HEK293 (cell line): ENCODE measurements at regions not wholly inside any gene's neighbourhood (a gene's known extent, or its start where the extent isn't known, plus 50 kb on each side); places are given as distances from the start of the nearest gene placed in this dataset.

Experiments
- CTCF ChIA-PET: fragments of 350-600 bp; formaldehyde crosslinking; extraction: SDS; loops from one replicate; lab custom pipeline; 2021; ENCODE audit warnings: antibody characterized with exemption; lab: Yijun Ruan, JAX
- POLR2A ChIA-PET: fragments of 300-600 bp; formaldehyde crosslinking; extraction: SDS; loops from one replicate; lab custom pipeline; 2020; ENCODE audit warnings: antibody characterized with exemption, inconsistent platforms; lab: Yijun Ruan, JAX
- H3K27ac ChIP-seq: fragments of 200-500 bp; sonication (Bioruptor generic); 2 replicates; pipeline ENCODE4 v1.5.1; 2014; ENCODE audit warnings: low read depth, low read length, control low read depth, inconsistent platforms; ENCODE audit errors: extremely low read depth
- H3K36me3 ChIP-seq, 2 experiments: fragments of 200-500 bp in 1 of 2; sonication (Bioruptor generic) in 1 of 2; 1 replicate in 1 of 2; 2 replicates in 1 of 2; pipeline ENCODE4 v1.5.1; 2014 to 2017; ENCODE audit warnings: inconsistent platforms in 2 of 2, low read length in 2 of 2; ENCODE audit not compliant: control insufficient read depth in 2 of 2, insufficient read depth in 1 of 2
- H3K4me1 ChIP-seq: fragments of 200-500 bp; sonication (Bioruptor generic); 2 replicates; pipeline ENCODE4 v1.5.1; 2014; ENCODE audit warnings: mild to moderate bottlenecking, low read length, inconsistent platforms; ENCODE audit not compliant: control insufficient read depth, insufficient read depth
- H3K4me3 ChIP-seq: 2 replicates; pipeline ENCODE4 v1.5.1; 2011; ENCODE audit warnings: low read depth, mild to moderate bottlenecking, control low read depth, low read length, moderate library complexity
- H3K9me3 ChIP-seq: fragments of 200-500 bp; sonication (Bioruptor generic); 2 replicates; pipeline ENCODE4 v1.5.1; 2014; ENCODE audit warnings: low read depth, low read length, inconsistent platforms; ENCODE audit not compliant: control insufficient read depth, insufficient read depth
- KLF10 ChIP-seq: fragments of 450-650 bp; IDR thresholded peaks from 2 replicates; pipeline ENCODE4 v1.5.1; 2018; ENCODE audit warnings: missing biosample characterization, mild to moderate bottlenecking, missing genetic modification characterization
- SCRT1 ChIP-seq: fragments of 450-650 bp; formaldehyde crosslinking; IDR thresholded peaks from 2 replicates; pipeline ENCODE4 v1.5.1; 2016; ENCODE audit warnings: missing biosample characterization, missing genetic modification characterization, borderline replicate concordance
- YY1 ChIP-seq: fragments of 450-650 bp; formaldehyde crosslinking; IDR thresholded peaks from 2 replicates; pipeline ENCODE4 v1.5.1; 2018; ENCODE audit warnings: missing biosample characterization, missing genetic modification characterization
- ZBTB48 ChIP-seq: fragments of 450-650 bp; formaldehyde crosslinking; IDR thresholded peaks from 2 replicates; pipeline ENCODE4 v1.5.1; 2016; ENCODE audit warnings: missing biosample characterization, missing genetic modification characterization
- ZNF184 ChIP-seq: fragments of 450-650 bp; IDR thresholded peaks from 2 replicates; pipeline ENCODE4 v1.5.1; 2018; ENCODE audit warnings: missing biosample characterization, mild to moderate bottlenecking, missing genetic modification characterization
- ZNF202 ChIP-seq: fragments of 450-650 bp; formaldehyde crosslinking; IDR thresholded peaks from 2 replicates; pipeline ENCODE4 v1.5.1; 2016; ENCODE audit warnings: missing biosample characterization, missing genetic modification characterization, borderline replicate concordance
- ZNF341 ChIP-seq: fragments of 450-650 bp; formaldehyde crosslinking; IDR thresholded peaks from 2 replicates; pipeline ENCODE4; 2016; ENCODE audit warnings: low read depth, missing biosample characterization, missing genetic modification characterization
- ZNF350 ChIP-seq: fragments of 450-650 bp; formaldehyde crosslinking; IDR thresholded peaks from 2 replicates; pipeline ENCODE4 v1.5.0; 2017; ENCODE audit warnings: missing biosample characterization, mild to moderate bottlenecking, missing genetic modification characterization
- ZNF548 ChIP-seq: fragments of 450-650 bp; formaldehyde crosslinking; IDR thresholded peaks from 2 replicates; pipeline ENCODE4 v1.5.1; 2016; ENCODE audit warnings: missing biosample characterization, missing genetic modification characterization
- ZNF560 ChIP-seq: fragments of 450-650 bp; formaldehyde crosslinking; IDR thresholded peaks from 2 replicates; pipeline ENCODE4 v1.5.1; 2017; ENCODE audit warnings: missing biosample characterization, missing genetic modification characterization, borderline replicate concordance
- ZNF596 ChIP-seq: fragments of 450-650 bp; IDR thresholded peaks from 2 replicates; pipeline ENCODE4 v1.5.0; 2018; ENCODE audit warnings: missing biosample characterization, mild to moderate bottlenecking, missing genetic modification characterization, moderate library complexity
- ZNF610 ChIP-seq: fragments of 450-650 bp; formaldehyde crosslinking; IDR thresholded peaks from 2 replicates; pipeline ENCODE4 v1.5.1; 2016; ENCODE audit warnings: missing biosample characterization, missing genetic modification characterization, borderline replicate concordance
- ZNF623 ChIP-seq: fragments of 450-650 bp; formaldehyde crosslinking; IDR thresholded peaks from 2 replicates; pipeline ENCODE4 v1.5.1; 2016; ENCODE audit warnings: missing biosample characterization, missing genetic modification characterization
- ZNF624 ChIP-seq: fragments of 450-650 bp; formaldehyde crosslinking; IDR thresholded peaks from 2 replicates; pipeline ENCODE4 v1.5.1; 2017; ENCODE audit warnings: missing biosample characterization, missing genetic modification characterization
- ZNF654 ChIP-seq: fragments of 450-650 bp; formaldehyde crosslinking; IDR thresholded peaks from 2 replicates; pipeline ENCODE4 v1.5.1; 2016; ENCODE audit warnings: low read depth, missing biosample characterization, missing genetic modification characterization
- ZNF670 ChIP-seq: fragments of 450-650 bp; formaldehyde crosslinking; IDR thresholded peaks from 2 replicates; pipeline ENCODE4 v1.5.1; 2016; ENCODE audit warnings: missing biosample characterization, missing genetic modification characterization, low read depth
- TF ChIP-seq, protein P1 (sequence below): fragments of 450-650 bp; formaldehyde crosslinking; IDR thresholded peaks from 2 replicates; pipeline ENCODE4 v1.5.1; 2016; ENCODE audit warnings: missing biosample characterization, missing genetic modification characterization
- TF ChIP-seq, protein P2 (sequence below): fragments of 450-650 bp; formaldehyde crosslinking; IDR thresholded peaks from 2 replicates; pipeline ENCODE4 v1.5.1; 2016; ENCODE audit warnings: missing biosample characterization, missing genetic modification characterization
- TF ChIP-seq, protein P3 (sequence below): fragments of 450-650 bp; IDR thresholded peaks from 2 replicates; pipeline ENCODE4 v1.5.1; 2018; ENCODE audit warnings: missing biosample characterization, mild to moderate bottlenecking, missing genetic modification characterization
- TF ChIP-seq, protein P4 (sequence below): fragments of 450-650 bp; formaldehyde crosslinking; IDR thresholded peaks from 2 replicates; pipeline ENCODE4 v1.5.0; 2017; ENCODE audit warnings: missing biosample characterization, missing genetic modification characterization, borderline replicate concordance
- TF ChIP-seq, protein P5 (sequence below): fragments of 450-650 bp; formaldehyde crosslinking; IDR thresholded peaks from 2 replicates; pipeline ENCODE4 v1.5.1; 2016; ENCODE audit warnings: missing biosample characterization, missing genetic modification characterization
- TF ChIP-seq, protein P6 (sequence below): sonication (generic); formaldehyde crosslinking; IDR thresholded peaks from 2 replicates; pipeline ENCODE4 v1.8.1; 2022; ENCODE audit warnings: mild to moderate bottlenecking, moderate library complexity, missing genetic modification reagents

DNA sequence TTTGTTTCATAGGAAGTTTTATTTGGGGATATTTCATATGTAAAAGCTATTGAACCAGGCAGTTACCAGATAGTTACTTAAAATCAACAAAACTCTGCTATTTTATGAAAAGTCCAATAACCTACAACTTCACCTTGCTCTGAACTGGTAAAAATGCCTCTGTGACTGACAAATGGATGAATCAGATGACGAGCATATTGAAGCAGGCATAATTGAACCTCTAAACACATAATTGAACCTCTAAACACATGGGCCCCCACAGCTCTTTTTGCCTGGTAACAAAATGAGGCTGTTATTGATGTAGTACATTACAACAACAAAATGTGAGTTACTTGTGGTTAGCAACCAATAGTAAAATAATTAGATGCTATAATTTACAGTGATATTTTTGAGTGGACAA is 99.7 kb downstream of the MBL2 start (continued):
- TF ChIP-seq ZNF596 (tag by site-specific recombination) (no peak), ZNF624 (no peak), ZNF184 (tag by site-specific recombination) (no peak), KLF10 (tag by site-specific recombination) (no peak)
- TF ChIP-seq, protein P1, sequence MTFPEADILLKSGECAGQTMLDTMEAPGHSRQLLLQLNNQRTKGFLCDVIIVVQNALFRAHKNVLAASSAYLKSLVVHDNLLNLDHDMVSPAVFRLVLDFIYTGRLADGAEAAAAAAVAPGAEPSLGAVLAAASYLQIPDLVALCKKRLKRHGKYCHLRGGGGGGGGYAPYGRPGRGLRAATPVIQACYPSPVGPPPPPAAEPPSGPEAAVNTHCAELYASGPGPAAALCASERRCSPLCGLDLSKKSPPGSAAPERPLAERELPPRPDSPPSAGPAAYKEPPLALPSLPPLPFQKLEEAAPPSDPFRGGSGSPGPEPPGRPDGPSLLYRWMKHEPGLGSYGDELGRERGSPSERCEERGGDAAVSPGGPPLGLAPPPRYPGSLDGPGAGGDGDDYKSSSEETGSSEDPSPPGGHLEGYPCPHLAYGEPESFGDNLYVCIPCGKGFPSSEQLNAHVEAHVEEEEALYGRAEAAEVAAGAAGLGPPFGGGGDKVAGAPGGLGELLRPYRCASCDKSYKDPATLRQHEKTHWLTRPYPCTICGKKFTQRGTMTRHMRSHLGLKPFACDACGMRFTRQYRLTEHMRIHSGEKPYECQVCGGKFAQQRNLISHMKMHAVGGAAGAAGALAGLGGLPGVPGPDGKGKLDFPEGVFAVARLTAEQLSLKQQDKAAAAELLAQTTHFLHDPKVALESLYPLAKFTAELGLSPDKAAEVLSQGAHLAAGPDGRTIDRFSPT (tag by site-specific recombination): no peak
- TF ChIP-seq, protein P2, sequence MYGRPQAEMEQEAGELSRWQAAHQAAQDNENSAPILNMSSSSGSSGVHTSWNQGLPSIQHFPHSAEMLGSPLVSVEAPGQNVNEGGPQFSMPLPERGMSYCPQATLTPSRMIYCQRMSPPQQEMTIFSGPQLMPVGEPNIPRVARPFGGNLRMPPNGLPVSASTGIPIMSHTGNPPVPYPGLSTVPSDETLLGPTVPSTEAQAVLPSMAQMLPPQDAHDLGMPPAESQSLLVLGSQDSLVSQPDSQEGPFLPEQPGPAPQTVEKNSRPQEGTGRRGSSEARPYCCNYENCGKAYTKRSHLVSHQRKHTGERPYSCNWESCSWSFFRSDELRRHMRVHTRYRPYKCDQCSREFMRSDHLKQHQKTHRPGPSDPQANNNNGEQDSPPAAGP (tag by site-specific recombination): no peak
- TF ChIP-seq, all 188 proteins: peak for 0

DNA sequence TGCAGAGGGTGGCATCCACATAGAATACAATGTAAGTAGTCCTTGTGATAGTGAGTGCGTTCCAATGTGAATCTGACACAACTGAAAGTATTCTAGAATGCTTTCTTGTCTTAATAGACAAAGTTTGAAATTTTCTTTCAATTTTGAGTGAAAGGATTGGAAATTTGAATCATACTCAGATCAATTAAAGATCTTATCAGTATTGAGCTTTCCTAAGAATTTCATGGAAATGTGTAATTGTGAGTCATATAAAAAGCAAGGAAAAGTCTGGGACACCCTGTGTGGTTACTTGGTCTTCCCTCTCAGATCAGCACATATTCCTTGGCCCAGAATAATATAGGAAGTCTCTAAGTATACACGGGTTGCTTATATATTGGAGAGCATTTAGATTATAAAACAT is 99.1 kb downstream of the MBL2 start:
- POLR2A ChIA-PET: no interaction called here
- H3K4me1 ChIP-seq: no peaks in the 10 kb centered on the region
- no peak overlapping the region for H3K27ac ChIP-seq
- no peaks in the 10 kb centered on the region for H3K9me3 ChIP-seq
- H3K36me3 ChIP-seq: no peaks in the 10 kb centered on the region
- TF ChIP-seq ZNF350 (tag by site-specific recombination): no peak
- no peak for TF ChIP-seq SCRT1 (tag by site-specific recombination)
- TF ChIP-seq, protein P3, sequence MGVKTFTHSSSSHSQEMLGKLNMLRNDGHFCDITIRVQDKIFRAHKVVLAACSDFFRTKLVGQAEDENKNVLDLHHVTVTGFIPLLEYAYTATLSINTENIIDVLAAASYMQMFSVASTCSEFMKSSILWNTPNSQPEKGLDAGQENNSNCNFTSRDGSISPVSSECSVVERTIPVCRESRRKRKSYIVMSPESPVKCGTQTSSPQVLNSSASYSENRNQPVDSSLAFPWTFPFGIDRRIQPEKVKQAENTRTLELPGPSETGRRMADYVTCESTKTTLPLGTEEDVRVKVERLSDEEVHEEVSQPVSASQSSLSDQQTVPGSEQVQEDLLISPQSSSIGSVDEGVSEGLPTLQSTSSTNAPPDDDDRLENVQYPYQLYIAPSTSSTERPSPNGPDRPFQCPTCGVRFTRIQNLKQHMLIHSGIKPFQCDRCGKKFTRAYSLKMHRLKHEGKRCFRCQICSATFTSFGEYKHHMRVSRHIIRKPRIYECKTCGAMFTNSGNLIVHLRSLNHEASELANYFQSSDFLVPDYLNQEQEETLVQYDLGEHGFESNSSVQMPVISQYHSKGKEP: no peak
- TF ChIP-seq ZNF623: no peak
- TF ChIP-seq ZNF654 (tag by site-specific recombination): no peak
- no peak for TF ChIP-seq ZNF341
- TF ChIP-seq, protein P4, sequence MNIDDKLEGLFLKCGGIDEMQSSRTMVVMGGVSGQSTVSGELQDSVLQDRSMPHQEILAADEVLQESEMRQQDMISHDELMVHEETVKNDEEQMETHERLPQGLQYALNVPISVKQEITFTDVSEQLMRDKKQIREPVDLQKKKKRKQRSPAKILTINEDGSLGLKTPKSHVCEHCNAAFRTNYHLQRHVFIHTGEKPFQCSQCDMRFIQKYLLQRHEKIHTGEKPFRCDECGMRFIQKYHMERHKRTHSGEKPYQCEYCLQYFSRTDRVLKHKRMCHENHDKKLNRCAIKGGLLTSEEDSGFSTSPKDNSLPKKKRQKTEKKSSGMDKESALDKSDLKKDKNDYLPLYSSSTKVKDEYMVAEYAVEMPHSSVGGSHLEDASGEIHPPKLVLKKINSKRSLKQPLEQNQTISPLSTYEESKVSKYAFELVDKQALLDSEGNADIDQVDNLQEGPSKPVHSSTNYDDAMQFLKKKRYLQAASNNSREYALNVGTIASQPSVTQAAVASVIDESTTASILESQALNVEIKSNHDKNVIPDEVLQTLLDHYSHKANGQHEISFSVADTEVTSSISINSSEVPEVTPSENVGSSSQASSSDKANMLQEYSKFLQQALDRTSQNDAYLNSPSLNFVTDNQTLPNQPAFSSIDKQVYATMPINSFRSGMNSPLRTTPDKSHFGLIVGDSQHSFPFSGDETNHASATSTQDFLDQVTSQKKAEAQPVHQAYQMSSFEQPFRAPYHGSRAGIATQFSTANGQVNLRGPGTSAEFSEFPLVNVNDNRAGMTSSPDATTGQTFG: no peak
- no peak for TF ChIP-seq ZNF670 (tag by site-specific recombination)
- TF ChIP-seq ZBTB48 (tag by site-specific recombination): no peak
- no peak for TF ChIP-seq ZNF610 (tag by site-specific recombination)
- TF ChIP-seq, all 188 proteins: peak for 0
- H3K4me3 ChIP-seq: no peak overlapping the region
- CTCF ChIA-PET: interaction anchor here (1.6 kb wide), 1 partner anchor 29 kb away, joined by 6 read pairs; no protein-coding TSS in a partner anchor

DNA sequence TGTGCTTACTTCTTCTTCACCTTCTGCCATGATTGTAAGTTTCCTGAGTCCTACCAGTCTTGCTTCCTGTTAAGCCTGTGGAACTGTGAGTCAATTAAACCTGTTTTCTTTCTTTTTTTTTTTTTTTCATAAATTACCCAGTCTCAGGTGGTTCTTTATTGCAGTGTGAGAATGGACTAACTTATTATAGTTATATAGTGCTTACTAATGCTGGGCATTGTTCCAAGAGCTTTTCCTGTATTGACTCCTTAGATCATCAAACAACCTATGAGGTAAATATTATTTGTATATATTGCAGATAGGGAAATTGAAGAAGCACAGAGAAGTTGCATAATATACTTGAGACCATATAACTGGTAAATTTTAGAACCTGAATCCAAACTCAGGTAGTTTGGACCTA is 98.1 kb downstream of the MBL2 start:
- H3K36me3 ChIP-seq: no peaks in the 10 kb centered on the region
- CTCF ChIA-PET: no interaction called here
- TF ChIP-seq, protein P3: no peak
- TF ChIP-seq ZNF560 (tag by site-specific recombination) (no peak), YY1 (no peak), ZNF548 (tag by site-specific recombination) (no peak), ZNF202 (tag by site-specific recombination) (no peak)
- TF ChIP-seq, protein P5, sequence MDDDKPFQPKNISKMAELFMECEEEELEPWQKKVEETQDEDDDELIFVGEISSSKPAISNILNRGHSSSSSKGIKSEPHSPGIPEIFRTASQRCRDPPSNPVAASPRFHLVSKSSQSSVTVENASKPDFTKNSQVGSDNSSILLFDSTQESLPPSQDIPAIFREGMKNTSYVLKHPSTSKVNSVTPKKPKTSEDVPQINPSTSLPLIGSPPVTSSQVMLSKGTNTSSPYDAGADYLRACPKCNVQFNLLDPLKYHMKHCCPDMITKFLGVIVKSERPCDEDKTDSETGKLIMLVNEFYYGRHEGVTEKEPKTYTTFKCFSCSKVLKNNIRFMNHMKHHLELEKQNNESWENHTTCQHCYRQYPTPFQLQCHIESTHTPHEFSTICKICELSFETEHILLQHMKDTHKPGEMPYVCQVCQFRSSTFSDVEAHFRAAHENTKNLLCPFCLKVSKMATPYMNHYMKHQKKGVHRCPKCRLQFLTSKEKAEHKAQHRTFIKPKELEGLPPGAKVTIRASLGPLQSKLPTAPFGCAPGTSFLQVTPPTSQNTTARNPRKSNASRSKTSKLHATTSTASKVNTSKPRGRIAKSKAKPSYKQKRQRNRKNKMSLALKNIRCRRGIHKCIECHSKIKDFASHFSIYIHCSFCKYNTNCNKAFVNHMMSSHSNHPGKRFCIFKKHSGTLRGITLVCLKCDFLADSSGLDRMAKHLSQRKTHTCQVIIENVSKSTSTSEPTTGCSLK (tag by site-specific recombination): no peak
- TF ChIP-seq, protein P6, sequence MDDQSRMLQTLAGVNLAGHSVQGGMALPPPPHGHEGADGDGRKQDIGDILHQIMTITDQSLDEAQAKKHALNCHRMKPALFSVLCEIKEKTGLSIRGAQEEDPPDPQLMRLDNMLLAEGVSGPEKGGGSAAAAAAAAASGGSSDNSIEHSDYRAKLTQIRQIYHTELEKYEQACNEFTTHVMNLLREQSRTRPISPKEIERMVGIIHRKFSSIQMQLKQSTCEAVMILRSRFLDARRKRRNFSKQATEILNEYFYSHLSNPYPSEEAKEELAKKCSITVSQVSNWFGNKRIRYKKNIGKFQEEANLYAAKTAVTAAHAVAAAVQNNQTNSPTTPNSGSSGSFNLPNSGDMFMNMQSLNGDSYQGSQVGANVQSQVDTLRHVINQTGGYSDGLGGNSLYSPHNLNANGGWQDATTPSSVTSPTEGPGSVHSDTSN (CRISPR knock-in tag): no peak

More for the DNA sequence above, 98.1 kb downstream of the MBL2 start:
- Histone ChIP-seq H3K9me3 (no peaks in the 10 kb centered on the region), H3K27ac (no peak overlapping the region), H3K4me3 (no peak overlapping the region), H3K4me1 (no peaks in the 10 kb centered on the region)
- POLR2A ChIA-PET: no interaction called here
